G401 (cell line): ENCODE measurements at regions not wholly inside any gene's neighbourhood (a gene's known extent, or its start where the extent isn't known, plus 50 kb on each side); places are given as distances from the start of the nearest gene placed in this dataset.
A peak's percentile ranks its signal among the peaks of the same experiment; 100 is the strongest.

ENCODE experiments used
- DNase-seq: peaks from one replicate; pipeline ENCODE4 v3.0.0-alpha.2; 2015; ENCODE audit warnings: low spot score
- in situ Hi-C: cut with HindIII; loops from 2 replicates; pipeline ENCODE4 v1.10.0; 2016; ENCODE audit warnings: low sequenced_read_pairs, mixed read lengths

- in situ Hi-C loops, result no loop called here
- no peak for DNase-seq
Measured at GRCh38 chr6:109315341-109316110, 66.7 kb downstream of the CD164 start.

GRCh38 chr6:109314313-109314712 lies 68.0 kb downstream of the CD164 start:
- DNase-seq, result no peak
- in situ Hi-C loops, result no loop called here

GRCh38 chr6:109313139-109313538 lies 69.1 kb downstream of the CD164 start:
- no peak for DNase-seq
- in situ Hi-C loops, result no loop called here

GRCh38 chr6:109311471-109311870 lies 70.8 kb downstream of the CD164 start:
- no peak for DNase-seq
- in situ Hi-C loops, result no loop called here

GRCh38 chr6:109309917-109310316 lies 72.3 kb downstream of the CD164 start:
- in situ Hi-C loops, result no loop called here
- DNase-seq, result no peak

- no peak for DNase-seq
- in situ Hi-C loops, result no loop called here
Measured at GRCh38 chr6:109308018-109308492, 74.2 kb downstream of the CD164 start.

- no peak for DNase-seq
- in situ Hi-C loops, result no loop called here
Measured at GRCh38 chr6:109306733-109307132, 75.5 kb downstream of the CD164 start.

- in situ Hi-C loops, result no loop called here
- DNase-seq, result no peak
Measured at GRCh38 chr6:109305028-109305427, 77.2 kb downstream of the CD164 start.

GRCh38 chr6:109304284-109305015 lies 77.8 kb downstream of the CD164 start:
- no peak for DNase-seq
- in situ Hi-C loops, result no loop called here

- DNase-seq, result no peak
- in situ Hi-C loops, result no loop called here
Measured at GRCh38 chr6:109303640-109304283, 78.5 kb downstream of the CD164 start.

GRCh38 chr6:109303164-109303563 lies 79.1 kb downstream of the CD164 start:
- in situ Hi-C loops, result no loop called here
- DNase-seq, result no peak

GRCh38 chr6:109302176-109302575 lies 80.1 kb downstream of the CD164 start:
- DNase-seq, result no peak
- in situ Hi-C loops, result no loop called here

- in situ Hi-C loops, result no loop called here
Measured at GRCh38 chr6:109301418-109301817, 80.8 kb downstream of the CD164 start.

GRCh38 chr6:109300874-109301273 lies 81.4 kb downstream of the CD164 start:
- in situ Hi-C loops, result no loop called here
- peak; percentile 58 for DNase-seq

More at GRCh38 chr6:109301418-109301817, 80.8 kb downstream of the CD164 start:
- DNase-seq, result peak; percentile 51

- peak; percentile 92 for DNase-seq
- in situ Hi-C loops, result no loop called here
Measured at GRCh38 chr6:109299776-109300564, 82.3 kb downstream of the CD164 start.

GRCh38 chr6:109299265-109299607 lies 83.0 kb downstream of the CD164 start:
- DNase-seq, result no peak
- in situ Hi-C loops, result no loop called here

GRCh38 chr6:109298605-109299264 lies 83.5 kb downstream of the CD164 start:
- in situ Hi-C loops, result no loop called here
- DNase-seq, result peak; percentile 32

- in situ Hi-C loops, result no loop called here
Measured at GRCh38 chr6:109297406-109298110, 84.7 kb downstream of the CD164 start.

More at GRCh38 chr6:109297406-109298110, 84.7 kb downstream of the CD164 start:
- DNase-seq, result no peak
